Nephron progenitor cell (in vitro differentiated cells): ENCODE measurements at regions not wholly inside any gene's neighbourhood (a gene's known extent, or its start where the extent isn't known, plus 50 kb on each side); places are given as distances from the start of the nearest gene placed in this dataset.

ENCODE experiments used
- DNase-seq: peaks from one replicate; pipeline ENCODE4 v3.0.0; 2021
- H3K27ac Mint-ChIP-seq: 2 replicates; pipeline ENCODE4 v1.8.0; 2021; ENCODE audit warnings: mild to moderate bottlenecking, moderate library complexity, mixed read lengths
- H3K27me3 Mint-ChIP-seq: 2 replicates; pipeline ENCODE4 v1.8.0; 2021; ENCODE audit warnings: mild to moderate bottlenecking, low read depth, mixed read lengths; ENCODE audit not compliant: poor library complexity
- H3K36me3 Mint-ChIP-seq: 2 replicates; pipeline ENCODE4 v1.8.0; 2021; ENCODE audit warnings: low read depth, mixed read lengths
- H3K4me1 Mint-ChIP-seq: 2 replicates; pipeline ENCODE4 v1.8.0; 2021; ENCODE audit warnings: mixed read lengths
- H3K4me3 Mint-ChIP-seq: 2 replicates; pipeline ENCODE4 v1.8.0; 2021; ENCODE audit warnings: mild to moderate bottlenecking, moderate library complexity, mixed read lengths
- H3K9me3 Mint-ChIP-seq: 2 replicates; pipeline ENCODE4 v1.8.0; 2021; ENCODE audit warnings: mild to moderate bottlenecking, moderate library complexity, mixed read lengths
- CTCF ChIP-seq: fragments of 200-600 bp; sonication (generic); IDR thresholded peaks from 2 replicates; pipeline ENCODE4 v1.5.0; 2021; ENCODE audit warnings: antibody characterized with exemption

DNA sequence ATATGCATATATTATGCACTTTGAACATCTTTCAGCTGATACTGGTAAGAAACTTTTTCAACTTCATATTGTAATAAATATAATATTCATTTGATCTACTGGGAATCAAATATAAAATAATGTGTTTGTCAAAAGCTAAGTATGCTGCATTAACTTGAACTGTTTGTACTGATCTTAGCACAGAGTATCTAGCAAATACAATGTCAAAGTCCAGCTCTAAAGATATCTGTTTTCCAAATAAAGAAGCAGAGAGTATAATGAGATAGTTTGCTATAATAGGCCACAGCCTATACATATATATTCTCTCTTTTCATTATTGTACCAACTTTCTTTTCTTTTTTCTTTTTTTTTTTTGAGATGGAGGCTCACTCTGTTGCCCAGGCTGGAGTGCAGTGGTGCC, 417.0 kb downstream of the TMEM161B start:
- H3K36me3 Mint-ChIP-seq = no peaks in the 10 kb centered on the region
- no peaks in the 10 kb centered on the region for H3K27me3 Mint-ChIP-seq
- no peak overlapping the region for H3K27ac Mint-ChIP-seq
- H3K4me1 Mint-ChIP-seq = peaks cover 40% of the 10 kb centered on the region
- TF ChIP-seq CTCF = no peak
- DNase-seq = no peak
- H3K4me3 Mint-ChIP-seq = no peak overlapping the region
- peaks cover 13% of the 10 kb centered on the region for H3K9me3 Mint-ChIP-seq

DNA sequence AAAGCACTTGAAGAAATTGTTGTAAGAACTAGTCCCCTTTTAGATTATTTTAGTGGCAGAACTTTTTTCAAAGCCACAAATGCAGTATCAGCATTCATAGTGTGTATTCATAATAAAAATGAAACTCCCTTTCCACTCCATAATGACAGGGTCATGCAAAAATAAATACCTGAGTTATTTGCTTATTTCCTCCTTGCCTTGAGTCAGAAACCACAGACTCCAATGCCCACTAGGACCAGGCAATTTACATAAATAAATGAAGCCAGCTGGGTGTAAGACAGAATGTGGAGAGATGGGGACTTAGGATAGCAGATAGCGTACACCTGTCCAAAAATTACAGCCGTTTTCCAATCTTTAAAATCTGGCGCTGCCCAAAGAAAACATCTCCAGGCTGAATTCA, 417.8 kb downstream of the TMEM161B start:
- Mint-ChIP-seq H3K27ac (no peak overlapping the region), H3K4me1 (peaks cover 48% of the 10 kb centered on the region), H3K4me3 (no peak overlapping the region), H3K36me3 (no peaks in the 10 kb centered on the region), H3K9me3 (peaks cover 12% of the 10 kb centered on the region), H3K27me3 (no peaks in the 10 kb centered on the region)
- no peak for DNase-seq
- no peak for TF ChIP-seq CTCF

DNA sequence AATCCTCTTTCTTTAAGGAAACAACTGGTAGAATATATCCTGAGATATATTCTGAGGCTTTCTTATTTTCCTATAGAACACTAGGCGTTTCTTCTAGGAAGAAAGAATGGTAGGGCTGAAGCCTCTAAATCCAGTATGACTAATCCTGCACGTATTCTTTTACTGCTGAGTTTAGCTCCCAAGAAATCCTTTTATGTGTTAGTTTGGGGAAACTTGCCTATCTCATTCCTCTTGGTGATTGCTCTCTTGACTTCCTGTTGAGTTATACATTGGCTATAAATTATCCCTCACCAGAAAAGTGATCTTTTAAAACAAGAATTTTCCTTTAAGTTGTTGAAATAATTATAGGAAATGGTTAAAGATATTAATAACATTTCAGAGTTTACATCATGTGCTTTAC, 422.9 kb downstream of the TMEM161B start:
- Mint-ChIP-seq H3K9me3 (peaks cover 14% of the 10 kb centered on the region), H3K4me1 (peaks cover 62% of the 10 kb centered on the region), H3K27ac (peak overlapping the region; percentile 83), H3K36me3 (peaks cover 5% of the 10 kb centered on the region), H3K4me3 (no peak overlapping the region), H3K27me3 (no peaks in the 10 kb centered on the region)
- no peak for TF ChIP-seq CTCF
- DNase-seq = no peak

DNA sequence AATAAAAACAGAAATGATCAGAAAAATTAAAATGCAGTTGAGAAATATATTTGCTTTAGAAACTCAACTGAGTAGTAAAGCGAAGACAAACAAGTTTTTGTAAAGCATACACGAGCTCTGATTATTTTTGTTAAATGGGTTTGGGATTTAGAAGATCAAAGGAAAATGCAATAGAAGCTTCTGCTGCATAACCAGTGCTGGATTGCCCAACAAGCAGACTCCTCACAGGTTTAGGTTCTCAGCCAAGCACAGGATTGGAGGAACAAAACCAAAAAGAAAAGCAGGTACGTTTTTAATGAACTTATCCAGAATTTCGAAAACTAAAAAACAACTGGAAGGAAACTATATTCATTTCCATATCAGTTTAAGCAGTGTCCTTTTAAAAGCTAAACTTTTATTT, 423.8 kb downstream of the TMEM161B start:
- DNase-seq = no peak
- Mint-ChIP-seq H3K27ac (no peak overlapping the region), H3K4me1 (peaks cover 54% of the 10 kb centered on the region), H3K36me3 (peaks cover 11% of the 10 kb centered on the region), H3K9me3 (peaks cover 23% of the 10 kb centered on the region), H3K27me3 (no peaks in the 10 kb centered on the region), H3K4me3 (no peak overlapping the region)
- no peak for TF ChIP-seq CTCF

GRCh38 chr5:87844449-87844848, 424.2 kb downstream of the TMEM161B start:
- peaks cover 27% of the 10 kb centered on the region for H3K9me3 Mint-ChIP-seq
- peaks cover 50% of the 10 kb centered on the region for H3K4me1 Mint-ChIP-seq
- no peak for DNase-seq
- H3K4me3 Mint-ChIP-seq = no peak overlapping the region
- H3K27ac Mint-ChIP-seq = no peak overlapping the region
- peaks cover 13% of the 10 kb centered on the region for H3K36me3 Mint-ChIP-seq
- H3K27me3 Mint-ChIP-seq = no peaks in the 10 kb centered on the region
- no peak for TF ChIP-seq CTCF

DNA sequence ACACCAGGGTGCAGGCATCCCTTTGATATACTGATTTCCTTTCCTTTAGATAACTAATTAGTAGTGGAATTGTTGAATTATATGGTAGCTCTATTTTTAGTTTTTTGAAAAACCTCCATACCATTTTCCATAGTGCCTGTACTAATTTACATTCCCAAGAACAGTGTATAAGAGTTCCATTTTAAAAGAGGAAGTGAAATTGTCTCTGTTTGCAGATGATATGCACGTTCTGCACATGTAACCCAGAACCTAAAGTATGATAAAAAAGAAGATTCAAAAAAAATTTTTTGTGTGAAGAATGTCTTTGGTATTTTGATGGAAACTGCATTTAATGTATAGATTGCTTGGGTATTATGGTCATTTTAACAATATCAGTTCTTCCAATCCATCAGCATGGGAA, 424.0 kb upstream of the CCNH start:
- no peak for TF ChIP-seq CTCF
- peaks cover 76% of the 10 kb centered on the region for H3K9me3 Mint-ChIP-seq
- no peak overlapping the region for H3K4me3 Mint-ChIP-seq
- H3K4me1 Mint-ChIP-seq = no peaks in the 10 kb centered on the region
- H3K36me3 Mint-ChIP-seq = peaks cover 29% of the 10 kb centered on the region
- no peaks in the 10 kb centered on the region for H3K27me3 Mint-ChIP-seq
- no peak overlapping the region for H3K27ac Mint-ChIP-seq
- no peak for DNase-seq
